RWPE2 (cell line): ENCODE measurements at regions not wholly inside any gene's neighbourhood (a gene's known extent, or its start where the extent isn't known, plus 50 kb on each side); places are given as distances from the start of the nearest gene placed in this dataset.

Experiments used
- ATAC-seq: fragments of 200-7000 bp; cut with Tn5 transposase; 3 replicates; pipeline ENCODE4 v1.9.1; 2021; ENCODE audit warnings: low read depth
- DNase-seq: peaks from one replicate; pipeline ENCODE4 v3.0.0-alpha.2; 2020; ENCODE audit warnings: low spot score
- H3K27ac ChIP-seq: fragments of 450-650 bp; 2 replicates; pipeline ENCODE4 v1.5.1; 2017; ENCODE audit warnings: mild to moderate bottlenecking; ENCODE audit not compliant: poor library complexity, severe bottlenecking
- H3K27me3 ChIP-seq: fragments of 250-450 bp; sonication (Bioruptor Pico); 2 replicates; pipeline ENCODE4 v1.5.1; 2021; ENCODE audit warnings: mild to moderate bottlenecking, moderate library complexity; ENCODE audit not compliant: insufficient read depth, poor library complexity, severe bottlenecking
- H3K36me3 ChIP-seq: fragments of 250-450 bp; sonication (Bioruptor Pico); 2 replicates; pipeline ENCODE4 v1.5.1; 2020; ENCODE audit warnings: low read depth, mild to moderate bottlenecking, moderate library complexity
- H3K4me1 ChIP-seq: fragments of 250-450 bp; sonication (Bioruptor Pico); 2 replicates; pipeline ENCODE4 v1.5.1; 2021; ENCODE audit warnings: mild to moderate bottlenecking, moderate library complexity; ENCODE audit not compliant: insufficient read depth, poor library complexity, severe bottlenecking
- H3K4me3 ChIP-seq: fragments of 250-450 bp; sonication (Bioruptor Pico); 2 replicates; pipeline ENCODE4 v1.5.1; 2021; ENCODE audit warnings: mild to moderate bottlenecking, moderate library complexity; ENCODE audit not compliant: severe bottlenecking
- H3K9me3 ChIP-seq: fragments of 250-450 bp; sonication (Bioruptor Pico); 2 replicates; pipeline ENCODE4 v1.5.1; 2021; ENCODE audit warnings: mild to moderate bottlenecking, moderate library complexity; ENCODE audit not compliant: severe bottlenecking
- CTCF ChIP-seq: fragments of 450-650 bp; IDR thresholded peaks from one replicate; pipeline ENCODE4 v1.5.1; 2017; ENCODE audit warnings: mild to moderate bottlenecking, moderate library complexity; ENCODE audit not compliant: poor library complexity, severe bottlenecking

GRCh38 chr7:152905949-152906348 is 146.4 kb downstream of the ACTR3B start:
- Histone ChIP-seq H3K4me3 (no peak overlapping the region), H3K4me1 (no peaks in the 10 kb centered on the region), H3K27ac (no peak overlapping the region), H3K27me3 (no peaks in the 10 kb centered on the region), H3K9me3 (no peaks in the 10 kb centered on the region), H3K36me3 (no peaks in the 10 kb centered on the region)
- TF ChIP-seq CTCF: no peak
- ATAC-seq: no peak
- DNase-seq: no peak

GRCh38 chr7:152907042-152907761 is 147.7 kb downstream of the ACTR3B start:
- H3K4me3 ChIP-seq: no peak overlapping the region
- H3K27ac ChIP-seq: no peak overlapping the region
- no peaks in the 10 kb centered on the region for H3K27me3 ChIP-seq
- no peaks in the 10 kb centered on the region for H3K4me1 ChIP-seq
- H3K36me3 ChIP-seq: no peaks in the 10 kb centered on the region
- no peak for ATAC-seq
- no peak for DNase-seq
- no peaks in the 10 kb centered on the region for H3K9me3 ChIP-seq
- no peak for TF ChIP-seq CTCF

GRCh38 chr7:152909280-152909679 is 149.7 kb downstream of the ACTR3B start:
- Histone ChIP-seq H3K27ac (no peak overlapping the region), H3K4me1 (no peaks in the 10 kb centered on the region), H3K4me3 (no peak overlapping the region), H3K9me3 (no peaks in the 10 kb centered on the region), H3K36me3 (no peaks in the 10 kb centered on the region), H3K27me3 (no peaks in the 10 kb centered on the region)
- DNase-seq: no peak
- no peak for TF ChIP-seq CTCF
- ATAC-seq: no peak

- Histone ChIP-seq H3K27me3 (no peaks in the 10 kb centered on the region), H3K4me3 (no peak overlapping the region), H3K9me3 (no peaks in the 10 kb centered on the region), H3K27ac (no peak overlapping the region), H3K36me3 (no peaks in the 10 kb centered on the region), H3K4me1 (no peaks in the 10 kb centered on the region)
- ATAC-seq: no peak
- no peak for TF ChIP-seq CTCF
- no peak for DNase-seq
These were observed 150.4 kb downstream of the ACTR3B start for GRCh38 chr7:152909683-152910544.
